ENCODE measurements at regions not wholly inside any gene's neighbourhood (a gene's known extent, or its start where the extent isn't known, plus 50 kb on each side); places are given as distances from the start of the nearest gene placed in this dataset.

DNA sequence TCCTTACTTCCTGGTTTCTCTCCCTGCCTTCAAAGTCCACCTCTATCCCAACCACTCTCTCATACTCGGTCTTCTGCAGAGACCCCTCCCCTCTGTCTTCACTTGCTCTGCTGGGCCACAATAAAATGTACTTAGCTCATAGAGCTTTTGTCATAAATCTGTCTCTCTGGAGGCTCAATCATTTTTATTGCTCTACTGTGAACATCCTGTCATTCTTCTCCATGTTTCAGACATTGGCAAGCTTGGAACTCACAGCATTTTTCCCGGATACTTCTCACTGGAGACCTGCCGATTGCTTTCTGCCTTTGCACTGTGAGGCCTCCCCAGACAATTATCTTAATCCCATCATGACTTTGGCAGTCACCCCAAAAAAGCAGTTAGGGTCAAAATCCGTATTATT is 192.3 kb upstream of the ZMIZ1 start:
- Histone ChIP-seq H3K9me3 (ENCODE audit: control insufficient read depth in 1 of 2, low read length in 2 of 2) (peaks cover 0 to 3% of the 10 kb centered on the region in 2 donors), H3K27me3 (ENCODE audit: control insufficient read depth in 1 of 2, insufficient read depth in 2 of 2, low read length in 2 of 2) (peaks cover 0 to 4% of the 10 kb centered on the region in 2 donors), H3K36me3 (ENCODE audit: control insufficient read depth in 1 of 2, insufficient read depth in 2 of 2, low read length in 2 of 2) (no peaks in the 10 kb centered on the region), H3K4me3 (ENCODE audit: low read depth in 1 of 2, low read length in 2 of 2) (no peak overlapping the region), H3K9ac (ENCODE audit: low read depth in 1 of 2, low read length in 2 of 2) (no peak overlapping the region), H3K4me1 (ENCODE audit: control insufficient read depth in 1 of 2, insufficient read depth in 2 of 2, low read length in 2 of 2) (peaks cover 0 to 4% of the 10 kb centered on the region in 2 donors), H3K27ac (ENCODE audit: low read depth, low read length) (no peak overlapping the region)

DNA sequence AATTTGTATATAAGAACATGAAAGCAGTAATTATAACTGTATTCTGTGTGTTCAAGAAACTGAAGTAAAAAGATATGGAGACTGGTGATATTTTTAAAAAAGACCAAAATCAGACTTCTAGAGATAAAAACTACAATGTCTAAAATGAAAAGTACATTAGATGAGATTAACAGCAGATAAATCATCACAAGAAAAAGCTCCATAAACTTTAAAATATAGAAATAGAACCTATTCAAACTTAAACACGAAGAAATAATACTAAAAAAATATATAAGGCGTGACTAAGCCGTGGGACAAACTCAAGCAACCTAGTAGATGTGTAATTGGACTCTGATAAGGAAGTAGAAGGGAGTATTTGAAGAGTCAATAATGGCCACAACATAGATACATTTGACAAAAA is 189.1 kb upstream of the ZMIZ1 start:
- peaks cover 0 to 3% of the 10 kb centered on the region in 2 donors for H3K9me3 ChIP-seq (ENCODE audit: control insufficient read depth in 1 of 2, low read length in 2 of 2)
- H3K27me3 ChIP-seq (ENCODE audit: control insufficient read depth in 1 of 2, insufficient read depth in 2 of 2, low read length in 2 of 2) = peaks cover 0 to 4% of the 10 kb centered on the region in 2 donors
- H3K4me3 ChIP-seq (ENCODE audit: low read depth in 1 of 2, low read length in 2 of 2) = no peak overlapping the region
- H3K36me3 ChIP-seq (ENCODE audit: control insufficient read depth in 1 of 2, insufficient read depth in 2 of 2, low read length in 2 of 2) = no peaks in the 10 kb centered on the region
- H3K9ac ChIP-seq (ENCODE audit: low read depth in 1 of 2, low read length in 2 of 2) = no peak overlapping the region
- H3K27ac ChIP-seq (ENCODE audit: low read depth, low read length) = no peak overlapping the region
- peaks cover 0 to 4% of the 10 kb centered on the region in 2 donors for H3K4me1 ChIP-seq (ENCODE audit: control insufficient read depth in 1 of 2, insufficient read depth in 2 of 2, low read length in 2 of 2)

GRCh38 chr10:78886129-78886528 is 182.6 kb upstream of the ZMIZ1 start:
- Histone ChIP-seq H3K4me3 (ENCODE audit: low read depth in 1 of 2, low read length in 2 of 2) (no peak overlapping the region), H3K4me1 (ENCODE audit: control insufficient read depth in 1 of 2, insufficient read depth in 2 of 2, low read length in 2 of 2) (no peaks in the 10 kb centered on the region), H3K36me3 (ENCODE audit: control insufficient read depth in 1 of 2, insufficient read depth in 2 of 2, low read length in 2 of 2) (no peaks in the 10 kb centered on the region), H3K27ac (ENCODE audit: low read depth, low read length) (no peak overlapping the region), H3K9me3 (ENCODE audit: control insufficient read depth in 1 of 2, low read length in 2 of 2) (peaks cover 4 to 9% of the 10 kb centered on the region in 2 donors), H3K9ac (ENCODE audit: low read depth in 1 of 2, low read length in 2 of 2) (no peak overlapping the region), H3K27me3 (ENCODE audit: control insufficient read depth in 1 of 2, insufficient read depth in 2 of 2, low read length in 2 of 2) (peaks cover 0 to 4% of the 10 kb centered on the region in 2 donors)

DNA sequence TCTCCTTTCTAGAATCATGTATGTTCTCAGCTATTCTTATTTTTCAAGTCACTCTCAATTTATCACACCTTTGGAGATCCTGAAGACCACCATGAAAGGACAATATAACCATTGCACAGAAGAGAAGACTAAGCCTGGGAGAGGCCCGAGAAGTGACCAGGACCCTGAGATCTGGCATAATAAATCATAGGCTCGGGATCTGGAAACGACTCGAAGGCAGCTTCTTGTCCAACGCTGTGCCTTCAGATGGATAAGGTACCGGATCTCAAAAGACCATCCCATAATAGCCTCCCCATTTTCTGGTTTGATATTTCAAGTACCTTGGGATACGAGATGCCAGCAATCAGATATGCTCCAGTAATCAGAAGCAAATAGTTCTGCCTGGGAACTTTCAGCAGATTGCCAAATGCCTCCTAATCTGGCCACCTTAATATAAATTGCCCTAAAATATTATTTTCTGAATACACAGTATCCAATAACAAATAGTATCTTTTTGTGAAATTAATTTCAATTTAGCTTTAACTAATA is 179.2 kb upstream of the ZMIZ1 start:
- Histone ChIP-seq H3K9ac (ENCODE audit: low read depth in 1 of 2, low read length in 2 of 2) (no peak overlapping the region), H3K36me3 (ENCODE audit: control insufficient read depth in 1 of 2, insufficient read depth in 2 of 2, low read length in 2 of 2) (no peaks in the 10 kb centered on the region), H3K27ac (ENCODE audit: low read depth, low read length) (no peak overlapping the region), H3K27me3 (ENCODE audit: control insufficient read depth in 1 of 2, insufficient read depth in 2 of 2, low read length in 2 of 2) (peaks cover 0 to 4% of the 10 kb centered on the region in 2 donors), H3K4me1 (ENCODE audit: control insufficient read depth in 1 of 2, insufficient read depth in 2 of 2, low read length in 2 of 2) (no peaks in the 10 kb centered on the region), H3K9me3 (ENCODE audit: control insufficient read depth in 1 of 2, low read length in 2 of 2) (peaks cover 4 to 9% of the 10 kb centered on the region in 2 donors), H3K4me3 (ENCODE audit: low read depth in 1 of 2, low read length in 2 of 2) (no peak overlapping the region)

DNA sequence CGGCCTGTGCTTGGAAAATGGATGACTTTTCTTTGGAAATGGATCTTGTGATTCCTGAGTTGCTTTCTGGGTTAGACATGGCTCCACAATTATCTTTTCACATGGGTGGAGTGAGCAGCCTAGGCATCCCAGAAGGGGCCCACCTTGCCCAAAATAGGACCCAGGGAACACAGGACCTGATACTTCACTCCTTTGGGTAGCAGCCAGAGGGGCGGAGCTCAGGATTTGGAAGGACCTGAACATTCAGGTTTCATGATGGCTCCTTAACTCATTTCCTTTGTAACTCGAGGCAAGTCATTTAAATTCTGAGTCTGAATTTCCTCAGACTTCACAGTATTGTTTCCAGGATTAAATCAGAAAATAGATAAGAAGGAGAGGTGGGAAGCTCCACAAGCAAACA is 178.3 kb upstream of the ZMIZ1 start:
- H3K27me3 ChIP-seq (ENCODE audit: control insufficient read depth in 1 of 2, insufficient read depth in 2 of 2, low read length in 2 of 2) = peaks cover 0 to 4% of the 10 kb centered on the region in 2 donors
- H3K4me1 ChIP-seq (ENCODE audit: control insufficient read depth in 1 of 2, insufficient read depth in 2 of 2, low read length in 2 of 2) = peaks cover 0 to 3% of the 10 kb centered on the region in 2 donors
- H3K27ac ChIP-seq (ENCODE audit: low read depth, low read length) = no peak overlapping the region
- no peak overlapping the region for H3K4me3 ChIP-seq (ENCODE audit: low read depth in 1 of 2, low read length in 2 of 2)
- no peak overlapping the region for H3K9ac ChIP-seq (ENCODE audit: low read depth in 1 of 2, low read length in 2 of 2)
- H3K36me3 ChIP-seq (ENCODE audit: control insufficient read depth in 1 of 2, insufficient read depth in 2 of 2, low read length in 2 of 2) = no peaks in the 10 kb centered on the region
- peaks cover 4 to 9% of the 10 kb centered on the region in 2 donors for H3K9me3 ChIP-seq (ENCODE audit: control insufficient read depth in 1 of 2, low read length in 2 of 2)

DNA sequence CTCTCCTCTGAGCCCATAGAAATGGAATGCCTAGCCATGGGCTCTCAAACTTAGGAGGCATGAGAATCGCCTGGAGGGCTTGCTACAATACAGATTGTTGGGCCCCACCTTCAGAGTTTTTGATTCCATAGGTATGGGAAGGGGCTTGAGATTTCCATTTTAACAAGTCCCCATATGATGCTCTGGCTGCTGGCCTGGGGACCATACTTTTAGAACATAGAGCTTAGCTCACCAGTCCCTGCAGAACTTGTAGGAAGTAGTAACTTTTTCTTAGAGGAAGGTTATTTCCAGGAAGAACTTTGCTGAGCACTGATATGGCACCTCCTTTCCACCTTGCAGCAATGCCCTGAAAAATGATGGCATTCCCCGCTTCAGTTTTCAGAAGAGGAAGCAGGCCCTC is 177.0 kb upstream of the ZMIZ1 start:
- H3K36me3 ChIP-seq (ENCODE audit: control insufficient read depth in 1 of 2, insufficient read depth in 2 of 2, low read length in 2 of 2) = no peaks in the 10 kb centered on the region
- H3K27me3 ChIP-seq (ENCODE audit: control insufficient read depth in 1 of 2, insufficient read depth in 2 of 2, low read length in 2 of 2) = peaks cover 0 to 4% of the 10 kb centered on the region in 2 donors
- no peaks in the 10 kb centered on the region for H3K9me3 ChIP-seq (ENCODE audit: control insufficient read depth in 1 of 2, low read length in 2 of 2)
- H3K4me1 ChIP-seq (ENCODE audit: control insufficient read depth in 1 of 2, insufficient read depth in 2 of 2, low read length in 2 of 2) = peaks cover 0 to 4% of the 10 kb centered on the region in 2 donors
- H3K4me3 ChIP-seq (ENCODE audit: low read depth in 1 of 2, low read length in 2 of 2) = no peak overlapping the region
- no peak overlapping the region for H3K9ac ChIP-seq (ENCODE audit: low read depth in 1 of 2, low read length in 2 of 2)
- no peak overlapping the region for H3K27ac ChIP-seq (ENCODE audit: low read depth, low read length)

GRCh38 chr10:78892338-78893176 is 176.2 kb upstream of the ZMIZ1 start:
- H3K27me3 ChIP-seq (ENCODE audit: control insufficient read depth in 1 of 2, insufficient read depth in 2 of 2, low read length in 2 of 2) = peaks cover 0 to 4% of the 10 kb centered on the region in 2 donors
- no peaks in the 10 kb centered on the region for H3K36me3 ChIP-seq (ENCODE audit: control insufficient read depth in 1 of 2, insufficient read depth in 2 of 2, low read length in 2 of 2)
- no peak overlapping the region for H3K27ac ChIP-seq (ENCODE audit: low read depth, low read length)
- no peak overlapping the region for H3K4me3 ChIP-seq (ENCODE audit: low read depth in 1 of 2, low read length in 2 of 2)
- H3K9ac ChIP-seq (ENCODE audit: low read depth in 1 of 2, low read length in 2 of 2) = no peak overlapping the region
- no peaks in the 10 kb centered on the region for H3K9me3 ChIP-seq (ENCODE audit: control insufficient read depth in 1 of 2, low read length in 2 of 2)
- peaks cover 0 to 4% of the 10 kb centered on the region in 2 donors for H3K4me1 ChIP-seq (ENCODE audit: control insufficient read depth in 1 of 2, insufficient read depth in 2 of 2, low read length in 2 of 2)

DNA sequence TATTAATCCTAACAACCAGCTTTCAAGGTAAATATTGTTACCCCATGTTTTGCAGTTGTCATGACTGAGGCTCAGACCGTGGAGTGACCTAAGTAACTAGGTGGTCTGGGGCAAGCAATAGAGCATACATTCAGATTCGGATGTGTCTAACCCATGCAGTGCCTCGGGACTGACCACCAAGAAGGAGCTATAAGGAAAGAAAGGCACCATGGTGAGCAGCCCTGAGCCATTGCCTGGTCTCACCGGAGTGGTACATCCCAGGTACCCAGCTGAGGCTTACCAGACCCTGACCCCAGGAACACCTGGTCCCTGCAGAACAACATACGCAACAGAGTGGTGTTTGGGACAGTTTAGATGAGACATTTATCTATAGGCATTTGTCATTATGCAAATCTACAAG is 175.5 kb upstream of the ZMIZ1 start:
- H3K4me1 ChIP-seq (ENCODE audit: control insufficient read depth in 1 of 2, insufficient read depth in 2 of 2, low read length in 2 of 2) = peaks cover 0 to 4% of the 10 kb centered on the region in 2 donors
- H3K9me3 ChIP-seq (ENCODE audit: control insufficient read depth in 1 of 2, low read length in 2 of 2) = no peaks in the 10 kb centered on the region
- H3K27me3 ChIP-seq (ENCODE audit: control insufficient read depth in 1 of 2, insufficient read depth in 2 of 2, low read length in 2 of 2) = peaks cover 0 to 4% of the 10 kb centered on the region in 2 donors
- no peak overlapping the region for H3K9ac ChIP-seq (ENCODE audit: low read depth in 1 of 2, low read length in 2 of 2)
- no peaks in the 10 kb centered on the region for H3K36me3 ChIP-seq (ENCODE audit: control insufficient read depth in 1 of 2, insufficient read depth in 2 of 2, low read length in 2 of 2)
- H3K27ac ChIP-seq (ENCODE audit: low read depth, low read length) = no peak overlapping the region
- no peak overlapping the region for H3K4me3 ChIP-seq (ENCODE audit: low read depth in 1 of 2, low read length in 2 of 2)

DNA sequence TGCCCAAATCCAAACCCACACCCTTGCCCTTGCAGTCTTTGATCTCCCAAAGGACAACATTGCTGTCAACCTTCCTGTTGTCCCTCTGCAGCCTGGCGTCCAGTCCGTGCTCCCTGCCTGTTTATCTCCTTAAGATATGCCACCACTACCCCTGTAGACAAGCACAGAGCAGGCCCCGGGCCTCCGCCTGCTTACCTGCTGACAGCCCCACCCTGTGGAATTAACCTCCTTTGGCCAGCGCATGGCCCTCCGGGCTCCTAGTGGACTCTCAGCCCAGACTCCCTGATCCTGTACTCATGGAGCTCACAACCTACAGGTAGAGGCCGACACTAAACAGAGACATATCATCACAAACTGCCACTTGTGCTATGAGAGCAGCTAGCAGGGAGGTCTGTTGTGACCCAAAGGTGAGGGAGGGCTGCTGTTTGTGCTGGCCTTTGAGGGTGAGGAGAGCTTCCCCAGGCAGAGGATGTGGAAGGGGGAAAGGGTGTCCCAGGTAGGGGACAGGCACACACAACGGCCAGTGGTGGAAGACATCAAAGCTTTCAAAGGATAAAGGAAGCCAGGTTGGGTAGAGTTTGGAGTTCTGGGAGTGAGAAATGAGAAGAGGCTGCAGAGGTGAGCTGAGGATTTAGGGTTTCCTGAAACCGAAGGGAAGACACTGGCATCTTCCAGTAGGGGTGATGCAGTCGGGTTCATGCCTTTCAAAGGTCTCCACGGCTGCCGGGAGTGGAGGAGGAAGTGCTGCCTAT is 174.5 kb upstream of the ZMIZ1 start:
- H3K27me3 ChIP-seq (ENCODE audit: control insufficient read depth in 1 of 2, insufficient read depth in 2 of 2, low read length in 2 of 2) = peaks cover 0 to 2% of the 10 kb centered on the region in 2 donors
- H3K4me1 ChIP-seq (ENCODE audit: control insufficient read depth in 1 of 2, insufficient read depth in 2 of 2, low read length in 2 of 2) = peaks cover 0 to 8% of the 10 kb centered on the region in 2 donors
- no peak overlapping the region for H3K9ac ChIP-seq (ENCODE audit: low read depth in 1 of 2, low read length in 2 of 2)
- no peaks in the 10 kb centered on the region for H3K9me3 ChIP-seq (ENCODE audit: control insufficient read depth in 1 of 2, low read length in 2 of 2)
- no peaks in the 10 kb centered on the region for H3K36me3 ChIP-seq (ENCODE audit: control insufficient read depth in 1 of 2, insufficient read depth in 2 of 2, low read length in 2 of 2)
- no peak overlapping the region for H3K27ac ChIP-seq (ENCODE audit: low read depth, low read length)
- no peak overlapping the region for H3K4me3 ChIP-seq (ENCODE audit: low read depth in 1 of 2, low read length in 2 of 2)

- Histone ChIP-seq H3K36me3 (ENCODE audit: control insufficient read depth in 1 of 2, insufficient read depth in 2 of 2, low read length in 2 of 2) (no peaks in the 10 kb centered on the region), H3K9me3 (ENCODE audit: control insufficient read depth in 1 of 2, low read length in 2 of 2) (no peaks in the 10 kb centered on the region), H3K4me1 (ENCODE audit: control insufficient read depth in 1 of 2, insufficient read depth in 2 of 2, low read length in 2 of 2) (peaks cover 5 to 14% of the 10 kb centered on the region in 2 donors), H3K4me3 (ENCODE audit: low read depth in 1 of 2, low read length in 2 of 2) (no peak overlapping the region), H3K27ac (ENCODE audit: low read depth, low read length) (no peak overlapping the region), H3K9ac (ENCODE audit: low read depth in 1 of 2, low read length in 2 of 2) (no peak overlapping the region), H3K27me3 (ENCODE audit: control insufficient read depth in 1 of 2, insufficient read depth in 2 of 2, low read length in 2 of 2) (no peaks in the 10 kb centered on the region)
Measured at GRCh38 chr10:78894841-78895195, 173.9 kb upstream of the ZMIZ1 start.
